DMS153 treated with DMSO at 0.1 percent for 48 hours (cell line): ENCODE measurements at regions not wholly inside any gene's neighbourhood (a gene's known extent, or its start where the extent isn't known, plus 50 kb on each side); places are given as distances from the start of the nearest gene placed in this dataset.
"Not testable (repeated sequence)": the region's sequence is repeated elsewhere in the genome, so short reads cannot be mapped to it uniquely, and the experiment has no call there.

Source experiments
- DNase-seq: peaks from one replicate; lab custom pipeline; 2025; ENCODE audit not compliant: unreplicated experiment; lab: John Stamatoyannopoulos, UW

GRCh38 chr12:3418609-3419390, 72.2 kb upstream of the PRMT8 start:
- DNase-seq: peak; percentile 79

DNA sequence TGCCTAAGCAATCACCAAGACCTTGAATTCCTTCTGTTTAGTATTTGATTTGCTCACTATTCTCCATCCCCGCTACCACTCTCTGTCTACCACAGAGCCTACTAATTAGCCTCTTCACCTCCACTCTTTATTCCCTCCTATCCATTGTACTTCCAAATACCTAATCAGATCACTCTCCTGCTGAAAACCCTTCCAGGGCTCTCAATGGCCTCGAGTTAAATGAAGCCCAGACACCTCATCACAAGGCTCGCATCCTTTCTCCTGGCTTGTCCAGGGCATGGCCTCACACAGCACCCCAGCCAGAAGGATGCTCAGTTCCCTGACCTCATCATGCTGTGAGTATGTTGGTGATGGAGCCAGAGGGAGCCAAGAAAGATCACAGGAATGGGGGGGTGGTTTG, 71.4 kb upstream of the PRMT8 start:
- DNase-seq: peak; percentile 47

DNA sequence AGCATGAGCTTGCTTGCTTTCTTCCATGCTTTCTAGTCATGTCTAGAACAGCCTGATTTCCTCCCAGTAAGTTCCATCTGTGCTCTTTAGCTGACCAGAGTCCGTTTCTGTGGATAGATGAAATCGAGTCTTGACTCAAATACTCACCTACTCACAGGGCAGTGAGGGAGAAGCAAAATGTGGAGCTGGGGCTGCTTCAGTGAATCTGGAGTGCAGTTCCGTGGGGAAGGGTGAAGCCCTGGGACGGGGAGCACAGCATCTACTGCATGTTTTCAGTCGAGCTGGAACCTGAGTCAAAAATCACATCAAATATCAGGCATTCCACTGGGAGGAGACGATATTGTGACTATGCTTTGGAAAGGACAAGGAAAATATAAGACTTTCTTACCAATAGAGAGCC, 70.3 kb upstream of the PRMT8 start:
- no peak for DNase-seq

- no peak for DNase-seq
Observed at GRCh38 chr12:3421191-3421978, 69.6 kb upstream of the PRMT8 start.

GRCh38 chr12:3424796-3425195, 66.2 kb upstream of the PRMT8 start:
- DNase-seq: not testable (repeated sequence)

GRCh38 chr12:3427956-3428355, 63.0 kb upstream of the PRMT8 start:
- no peak for DNase-seq

DNA sequence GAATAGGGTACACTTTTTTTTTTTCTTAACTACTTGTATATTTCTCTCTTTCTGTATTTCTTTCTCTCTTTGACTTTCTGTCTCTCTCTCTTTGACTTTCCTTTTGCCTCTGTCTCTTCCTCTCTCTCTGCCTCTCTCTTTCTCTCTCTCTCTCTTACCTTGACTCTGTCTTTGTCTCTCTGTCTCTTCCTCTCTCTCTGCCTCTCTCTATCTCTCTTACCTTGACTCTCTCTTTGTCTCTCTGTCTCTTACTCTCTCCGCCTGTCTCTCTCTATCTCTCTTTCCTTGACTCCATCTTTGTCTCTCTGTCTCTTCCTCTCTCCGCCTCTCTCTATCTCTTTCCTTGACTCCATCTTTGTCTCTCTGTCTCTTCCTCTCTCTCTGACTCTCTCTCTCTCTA, 62.4 kb upstream of the PRMT8 start:
- no peak for DNase-seq

GRCh38 chr12:3429523-3429922, 61.5 kb upstream of the PRMT8 start:
- not testable (repeated sequence) for DNase-seq

GRCh38 chr12:3431686-3432085, 59.3 kb upstream of the PRMT8 start:
- no peak for DNase-seq

DNA sequence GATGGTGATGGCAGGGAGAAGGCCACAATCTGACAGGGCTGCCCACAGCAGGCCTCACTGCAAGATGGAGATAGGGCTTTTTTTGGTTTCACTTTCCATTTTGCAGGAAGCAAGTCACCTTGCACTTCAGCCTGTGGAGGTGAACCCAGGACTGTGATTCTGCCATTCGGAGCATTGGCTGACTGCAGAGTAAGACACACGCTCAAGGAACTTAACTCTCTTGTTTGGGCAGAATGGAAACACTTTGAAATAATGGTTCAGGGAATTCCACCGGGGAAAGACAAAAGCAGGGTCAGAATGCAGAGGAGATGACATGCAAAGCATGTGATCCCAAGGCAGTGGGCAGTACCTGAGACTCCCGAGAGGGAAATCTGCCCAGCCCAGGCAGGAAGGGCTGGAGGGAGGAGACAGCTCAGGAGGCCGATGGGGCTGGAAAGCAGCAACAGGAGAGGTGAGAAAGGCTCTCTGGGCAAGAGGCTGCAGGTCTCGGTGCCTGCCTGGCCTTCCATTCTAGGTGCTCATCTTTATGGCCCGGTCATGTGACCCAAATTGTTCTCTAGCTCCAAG, 58.7 kb upstream of the PRMT8 start:
- peak; percentile 81 for DNase-seq

- DNase-seq: no peak
Observed at GRCh38 chr12:3432868-3433267, 58.1 kb upstream of the PRMT8 start.

GRCh38 chr12:3436461-3437065, 54.4 kb upstream of the PRMT8 start:
- DNase-seq: peak; percentile 25

DNA sequence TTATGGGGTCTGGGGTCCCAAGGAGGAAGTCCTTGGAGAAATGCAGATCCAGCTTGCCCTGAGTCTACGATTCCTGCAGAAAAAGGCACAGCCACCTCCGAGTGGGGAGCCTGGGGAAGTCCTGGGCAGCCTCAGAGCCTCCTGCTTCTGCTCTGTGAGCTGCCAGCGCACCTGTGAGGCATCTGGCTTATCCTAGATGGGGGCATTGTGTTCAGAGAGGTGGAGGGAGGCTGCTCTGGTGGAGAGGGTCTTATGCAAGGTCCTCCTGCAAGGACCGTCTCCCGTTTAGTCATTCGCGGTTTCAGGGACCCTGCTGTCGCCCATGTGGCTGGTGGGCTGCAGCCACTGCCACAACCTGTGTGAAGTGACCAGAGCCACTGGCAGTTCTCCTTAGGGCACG, 53.0 kb upstream of the PRMT8 start:
- DNase-seq: no peak

- DNase-seq: no peak
Observed at GRCh38 chr12:3438401-3438800, 52.6 kb upstream of the PRMT8 start.
